Central memory CD8-positive, alpha-beta T cell (primary cell): ENCODE measurements at regions not wholly inside any gene's neighbourhood (a gene's known extent, or its start where the extent isn't known, plus 50 kb on each side); places are given as distances from the start of the nearest gene placed in this dataset.

ENCODE experiments used
- ATAC-seq: fragments of 150-1000 bp; cut with Tn5 transposase; replicated peaks from 2 replicates; pipeline ENCODE4 v1.10.0; 2022; ENCODE audit warnings: mild to moderate bottlenecking, moderate FRiP score, moderate number of reproducible peaks; ENCODE audit not compliant: poor library complexity, severe bottlenecking; ENCODE audit errors: extremely low read depth
- DNase-seq, 2 donors: peaks; one replicate each; pipeline ENCODE4 v3.0.0; 2021; ENCODE audit warnings: low spot score in 2 of 2
- H3K27ac Mint-ChIP-seq: one replicate; pipeline ENCODE4 v1.8.0; 2022; ENCODE audit warnings: low read depth, mild to moderate bottlenecking, moderate library complexity, mixed read lengths
- H3K27me3 Mint-ChIP-seq: one replicate; pipeline ENCODE4 v1.8.0; 2022; ENCODE audit warnings: mixed read lengths
- H3K36me3 Mint-ChIP-seq: one replicate; pipeline ENCODE4 v1.8.0; 2022; ENCODE audit warnings: mild to moderate bottlenecking, moderate library complexity, mixed read lengths; ENCODE audit not compliant: insufficient read depth
- H3K4me1 Mint-ChIP-seq: one replicate; pipeline ENCODE4 v1.8.0; 2022; ENCODE audit warnings: mixed read lengths
- H3K4me3 Mint-ChIP-seq: one replicate; pipeline ENCODE4 v1.8.0; 2022; ENCODE audit warnings: mild to moderate bottlenecking, moderate library complexity, mixed read lengths
- H3K9me3 Mint-ChIP-seq: one replicate; pipeline ENCODE4 v1.8.0; 2022; ENCODE audit warnings: mixed read lengths

- H3K36me3 Mint-ChIP-seq: no peaks in the 10 kb centered on the region
Measured at GRCh38 chr11:98561252-98561651, 459.5 kb upstream of the CNTN5 start.

GRCh38 chr11:98561877-98562395 is 458.8 kb upstream of the CNTN5 start:
- ATAC-seq (no peak), DNase-seq (no peak)
- Mint-ChIP-seq H3K4me3 (no peak overlapping the region), H3K36me3 (no peaks in the 10 kb centered on the region), H3K27me3 (no peaks in the 10 kb centered on the region), H3K4me1 (no peaks in the 10 kb centered on the region), H3K27ac (no peak overlapping the region), H3K9me3 (peaks cover 25% of the 10 kb centered on the region)

More at GRCh38 chr11:98561252-98561651, 459.5 kb upstream of the CNTN5 start:
- DNase-seq (no peak), ATAC-seq (no peak)
- peaks cover 25% of the 10 kb centered on the region for H3K9me3 Mint-ChIP-seq
- no peaks in the 10 kb centered on the region for H3K27me3 Mint-ChIP-seq
- H3K4me1 Mint-ChIP-seq: no peaks in the 10 kb centered on the region
- H3K27ac Mint-ChIP-seq: no peak overlapping the region
- no peak overlapping the region for H3K4me3 Mint-ChIP-seq

GRCh38 chr11:98564233-98564632 is 456.5 kb upstream of the CNTN5 start:
- H3K9me3 Mint-ChIP-seq: peaks cover 24% of the 10 kb centered on the region
- H3K27me3 Mint-ChIP-seq: no peaks in the 10 kb centered on the region
- DNase-seq (no peak), ATAC-seq (no peak)
- H3K4me3 Mint-ChIP-seq: no peak overlapping the region
- no peak overlapping the region for H3K27ac Mint-ChIP-seq
- no peaks in the 10 kb centered on the region for H3K4me1 Mint-ChIP-seq
- no peaks in the 10 kb centered on the region for H3K36me3 Mint-ChIP-seq

- Mint-ChIP-seq H3K27ac (no peak overlapping the region), H3K4me3 (no peak overlapping the region), H3K36me3 (no peaks in the 10 kb centered on the region), H3K9me3 (peaks cover 25% of the 10 kb centered on the region), H3K4me1 (no peaks in the 10 kb centered on the region), H3K27me3 (no peaks in the 10 kb centered on the region)
- DNase-seq (no peak), ATAC-seq (no peak)
Measured at GRCh38 chr11:98564881-98565280, 455.9 kb upstream of the CNTN5 start.

GRCh38 chr11:98565311-98565710 is 455.4 kb upstream of the CNTN5 start:
- peaks cover 28% of the 10 kb centered on the region for H3K9me3 Mint-ChIP-seq
- H3K4me1 Mint-ChIP-seq: no peaks in the 10 kb centered on the region
- no peaks in the 10 kb centered on the region for H3K27me3 Mint-ChIP-seq
- no peak overlapping the region for H3K4me3 Mint-ChIP-seq
- DNase-seq (no peak), ATAC-seq (no peak)
- H3K27ac Mint-ChIP-seq: no peak overlapping the region
- no peaks in the 10 kb centered on the region for H3K36me3 Mint-ChIP-seq

- Mint-ChIP-seq H3K27ac (no peak overlapping the region), H3K36me3 (no peaks in the 10 kb centered on the region), H3K4me3 (no peak overlapping the region), H3K4me1 (no peaks in the 10 kb centered on the region), H3K27me3 (no peaks in the 10 kb centered on the region), H3K9me3 (peaks cover 30% of the 10 kb centered on the region)
- DNase-seq (no peak), ATAC-seq (no peak)
Measured at GRCh38 chr11:98566978-98567377, 453.8 kb upstream of the CNTN5 start.

GRCh38 chr11:98568013-98568412 is 452.7 kb upstream of the CNTN5 start:
- DNase-seq (no peak), ATAC-seq (no peak)
- Mint-ChIP-seq H3K27ac (no peak overlapping the region), H3K36me3 (no peaks in the 10 kb centered on the region), H3K4me3 (no peak overlapping the region), H3K9me3 (peaks cover 26% of the 10 kb centered on the region), H3K4me1 (no peaks in the 10 kb centered on the region), H3K27me3 (no peaks in the 10 kb centered on the region)

- Mint-ChIP-seq H3K9me3 (peaks cover 19% of the 10 kb centered on the region), H3K4me1 (no peaks in the 10 kb centered on the region), H3K36me3 (no peaks in the 10 kb centered on the region), H3K27me3 (no peaks in the 10 kb centered on the region), H3K27ac (no peak overlapping the region), H3K4me3 (no peak overlapping the region)
- ATAC-seq (no peak), DNase-seq (no peak)
Measured at GRCh38 chr11:98572941-98573340, 447.8 kb upstream of the CNTN5 start.

- Mint-ChIP-seq H3K36me3 (no peaks in the 10 kb centered on the region), H3K9me3 (peaks cover 10% of the 10 kb centered on the region), H3K27me3 (no peaks in the 10 kb centered on the region), H3K4me3 (no peak overlapping the region), H3K27ac (no peak overlapping the region), H3K4me1 (no peaks in the 10 kb centered on the region)
- DNase-seq (no peak), ATAC-seq (no peak)
Measured at GRCh38 chr11:98587884-98588283, 432.9 kb upstream of the CNTN5 start.

- Mint-ChIP-seq H3K4me1 (no peaks in the 10 kb centered on the region), H3K36me3 (no peaks in the 10 kb centered on the region), H3K27ac (no peak overlapping the region), H3K4me3 (no peak overlapping the region), H3K27me3 (no peaks in the 10 kb centered on the region), H3K9me3 (peaks cover 21% of the 10 kb centered on the region)
- DNase-seq (no peak), ATAC-seq (no peak)
Measured at GRCh38 chr11:98589967-98590366, 430.8 kb upstream of the CNTN5 start.

- Mint-ChIP-seq H3K27me3 (no peaks in the 10 kb centered on the region), H3K4me1 (no peaks in the 10 kb centered on the region), H3K4me3 (no peak overlapping the region), H3K36me3 (no peaks in the 10 kb centered on the region), H3K27ac (no peak overlapping the region), H3K9me3 (peaks cover 27% of the 10 kb centered on the region)
- ATAC-seq: no peak
- no peak for DNase-seq
Measured at GRCh38 chr11:98600103-98600502, 420.6 kb upstream of the CNTN5 start.

GRCh38 chr11:98600786-98601773 is 419.7 kb upstream of the CNTN5 start:
- Mint-ChIP-seq H3K4me3 (no peak overlapping the region), H3K36me3 (no peaks in the 10 kb centered on the region), H3K9me3 (peaks cover 20% of the 10 kb centered on the region), H3K27me3 (no peaks in the 10 kb centered on the region), H3K4me1 (no peaks in the 10 kb centered on the region), H3K27ac (no peak overlapping the region)
- DNase-seq (no peak), ATAC-seq (no peak)

GRCh38 chr11:98616098-98616655 is 404.6 kb upstream of the CNTN5 start:
- Mint-ChIP-seq H3K9me3 (peaks cover 15% of the 10 kb centered on the region), H3K36me3 (no peaks in the 10 kb centered on the region), H3K4me1 (no peaks in the 10 kb centered on the region), H3K4me3 (no peak overlapping the region), H3K27ac (no peak overlapping the region), H3K27me3 (no peaks in the 10 kb centered on the region)
- ATAC-seq: no peak
- no peak for DNase-seq
